ENCODE measurements at regions not wholly inside any gene's neighbourhood (a gene's known extent, or its start where the extent isn't known, plus 50 kb on each side); places are given as distances from the start of the nearest gene placed in this dataset.

GRCh38 chr2:134167015-134167414, 86.9 kb upstream of the MGAT5 start (continued):
- TF ChIP-seq TRIM24 (IDR thresholded peaks at IDR 0.05): peak in 1 of 2 experiments; percentile 36; a peak in 1 of 4 replicates
- TF ChIP-seq ZNF785 (CRISPR knock-in tag; IDR thresholded peaks at IDR 0.05): no peak
- TF ChIP-seq ZNF165 (CRISPR knock-in tag; IDR thresholded peaks at IDR 0.05; ENCODE audit: borderline replicate concordance): no peak
- no peak for TF ChIP-seq SIN3B (IDR thresholded peaks at IDR 0.05; ENCODE audit: low read depth)
- TF ChIP-seq BMI1 (IDR thresholded peaks at IDR 0.05; ENCODE audit: low read length): no peak
- no peak for TF ChIP-seq ZFP30 (CRISPR knock-in tag; IDR thresholded peaks at IDR 0.05; ENCODE audit: borderline replicate concordance)
- peak; percentile 78; the same call in 1 of the 2 replicates for TF ChIP-seq ATF3 (IDR thresholded peaks at IDR 0.05)
- no peak for TF ChIP-seq ATF3 (CRISPR knock-in tag; conservative IDR thresholded peaks at IDR 0.05)
- no peak for TF ChIP-seq ZNF318 (IDR thresholded peaks at IDR 0.05; ENCODE audit: borderline replicate concordance in 1 of 2, low read depth in 1 of 2)
- TF ChIP-seq HNRNPK (IDR thresholded peaks at IDR 0.05; ENCODE audit: low read depth, low read length, poor library complexity, severe bottlenecking): no peak
- no peak for TF ChIP-seq CBX1 (IDR thresholded peaks at IDR 0.05; ENCODE audit: low read depth)
- TF ChIP-seq ATF4 (CRISPR knock-in tag; IDR thresholded peaks at IDR 0.05): 0 out of 2 replicates have a peak, but pooled peaks have one; percentile 32
- TF ChIP-seq BDP1 (IDR thresholded peaks at IDR 0.05; ENCODE audit: insufficient read depth, insufficient read length): no peak
- TF ChIP-seq ATF7 (IDR thresholded peaks at IDR 0.05): peak; percentile 48
- TF ChIP-seq JUND (IDR thresholded peaks at IDR 0.05; ENCODE audit: borderline replicate concordance, low read depth, low read length): peak; percentile 24; the same call in 1 of the 2 replicates
- TF ChIP-seq JUND (tag; IDR thresholded peaks at IDR 0.05; ENCODE audit: borderline replicate concordance, low read depth, low read length): no peak
- 0 out of 2 replicates have a peak, but pooled peaks have one; percentile 19 for TF ChIP-seq L3MBTL2 (IDR thresholded peaks at IDR 0.05)
- TF ChIP-seq SMAD1 (IDR thresholded peaks at IDR 0.05; ENCODE audit: low read depth, low read length, partially characterized antibody): no peak
- TF ChIP-seq SMAD4 (CRISPR knock-in tag; conservative IDR thresholded peaks at IDR 0.05): no peak
- no peak for TF ChIP-seq HDAC8 (tag; IDR thresholded peaks at IDR 0.05)
